ENCODE measurements at regions not wholly inside any gene's neighbourhood (a gene's known extent, or its start where the extent isn't known, plus 50 kb on each side); places are given as distances from the start of the nearest gene placed in this dataset.
"Not testable (repeated sequence)": the region's sequence is repeated elsewhere in the genome, so short reads cannot be mapped to it uniquely, and the experiment has no call there.

DNA sequence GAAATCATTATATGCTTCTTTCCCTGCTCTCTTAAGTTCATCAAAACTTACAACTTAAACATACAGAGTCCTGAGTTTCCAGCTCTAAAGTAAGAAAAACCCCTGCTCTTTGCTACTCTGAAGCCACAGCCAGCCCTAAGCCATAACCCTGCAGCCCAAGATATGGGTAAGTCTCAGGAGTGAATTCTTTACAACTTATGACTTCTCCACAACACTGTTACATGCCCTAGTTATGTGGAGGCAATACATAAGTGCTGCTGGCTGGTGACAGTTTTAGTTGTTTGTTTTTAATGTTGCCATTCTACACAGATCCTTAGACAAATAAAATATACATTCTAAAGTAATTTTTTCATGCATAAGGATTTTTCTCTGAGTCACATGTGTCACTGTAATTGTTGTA lies 100.2 kb downstream of the FBXO8 start:
- no peak for DNase-seq (ENCODE audit: low spot score)

DNA sequence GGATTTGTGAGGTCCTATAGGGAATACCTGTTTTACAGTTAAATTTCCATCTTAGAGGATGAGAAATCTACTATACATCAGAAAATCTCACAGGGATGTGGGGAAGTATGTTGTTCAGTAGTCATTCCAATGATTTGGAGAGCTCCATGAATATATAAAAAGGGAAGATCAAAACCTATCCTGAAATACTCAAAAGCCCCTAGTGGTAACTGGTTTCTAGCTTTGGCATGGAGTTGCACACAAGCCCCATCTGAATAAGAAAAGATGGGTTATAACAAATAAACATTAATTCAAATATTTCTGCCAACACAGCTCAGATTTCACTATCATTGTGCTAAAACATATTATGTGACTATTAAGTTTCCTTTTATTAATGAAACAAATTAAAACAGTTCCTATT lies 101.6 kb downstream of the FBXO8 start:
- DNase-seq (ENCODE audit: low spot score): no peak

DNA sequence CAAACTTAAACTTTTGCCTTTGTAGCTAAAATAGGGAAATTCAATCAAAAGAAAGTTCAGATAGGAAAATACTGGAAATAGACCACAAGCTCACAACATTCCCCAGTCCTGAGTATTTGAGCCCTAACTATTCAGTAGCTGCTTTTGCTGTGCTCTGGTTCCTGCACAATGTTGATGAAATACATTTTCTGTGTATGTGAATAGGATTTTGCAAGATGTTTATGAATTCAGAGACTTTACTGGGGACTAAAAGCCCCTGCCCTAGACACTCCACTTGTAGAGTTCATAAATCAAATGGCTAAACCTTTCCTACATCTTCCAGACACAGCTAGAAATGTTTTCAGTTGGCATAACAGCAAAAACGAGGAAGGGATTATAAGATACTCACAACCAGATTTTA lies 105.9 kb downstream of the FBXO8 start:
- no peak for DNase-seq (ENCODE audit: low spot score)

DNA sequence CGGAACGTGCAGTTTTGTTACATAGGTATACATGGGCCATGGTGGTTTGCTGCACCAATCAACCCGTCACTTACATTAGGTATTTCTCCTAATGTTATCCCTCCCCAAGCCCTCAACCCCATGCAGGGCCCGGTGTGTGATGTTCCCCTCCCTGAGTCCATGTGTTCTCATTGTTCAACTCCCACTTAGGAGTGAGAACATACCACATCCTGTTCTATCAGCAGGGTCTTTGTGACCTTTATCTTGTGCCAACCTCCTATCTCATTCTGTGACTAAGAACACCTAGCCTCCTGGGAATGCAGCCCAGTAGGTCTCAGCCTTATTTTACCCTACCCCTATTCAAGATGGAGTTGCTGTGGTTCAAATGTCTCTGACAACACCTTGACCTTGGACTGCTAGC lies 107.6 kb downstream of the FBXO8 start:
- DNase-seq (ENCODE audit: low spot score): not testable (repeated sequence)

DNA sequence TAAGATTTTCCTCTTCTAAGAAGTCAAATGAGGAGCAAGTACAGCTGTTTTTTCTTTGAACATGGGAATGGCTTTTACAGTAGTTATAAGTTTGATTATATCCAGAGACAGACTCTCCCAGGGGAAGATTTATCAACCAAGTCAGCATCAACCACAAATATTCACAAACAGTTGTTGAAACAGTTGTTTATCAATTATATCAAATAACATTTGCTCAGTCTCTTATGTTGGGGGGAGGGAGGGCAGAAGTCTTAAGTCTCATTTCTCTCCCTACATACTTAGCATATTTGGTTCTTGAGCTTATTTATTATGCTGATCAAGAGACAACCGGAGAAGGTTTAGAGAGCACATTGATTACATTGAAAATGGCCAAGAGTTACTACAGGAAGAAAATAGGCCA lies 110.1 kb downstream of the FBXO8 start:
- DNase-seq (ENCODE audit: low spot score): no peak

DNA sequence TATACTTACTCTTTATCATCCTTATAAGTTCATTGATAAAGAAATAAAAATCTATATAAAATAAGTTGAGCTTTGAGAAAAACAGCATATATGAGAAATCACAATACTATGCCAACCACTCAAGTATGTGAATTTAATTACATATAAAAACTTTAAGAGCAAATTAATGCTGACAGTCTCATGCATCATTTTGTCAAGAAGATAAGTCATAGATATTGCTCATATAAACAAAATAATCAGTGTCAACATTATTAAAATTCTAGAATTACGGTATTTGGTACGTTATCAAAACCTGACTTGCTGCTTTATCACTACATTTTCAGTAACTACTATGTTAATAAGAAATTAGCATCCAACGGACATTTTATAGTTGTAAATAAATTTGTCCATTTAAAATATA lies 111.2 kb downstream of the FBXO8 start:
- no peak for DNase-seq (ENCODE audit: low spot score)

DNA sequence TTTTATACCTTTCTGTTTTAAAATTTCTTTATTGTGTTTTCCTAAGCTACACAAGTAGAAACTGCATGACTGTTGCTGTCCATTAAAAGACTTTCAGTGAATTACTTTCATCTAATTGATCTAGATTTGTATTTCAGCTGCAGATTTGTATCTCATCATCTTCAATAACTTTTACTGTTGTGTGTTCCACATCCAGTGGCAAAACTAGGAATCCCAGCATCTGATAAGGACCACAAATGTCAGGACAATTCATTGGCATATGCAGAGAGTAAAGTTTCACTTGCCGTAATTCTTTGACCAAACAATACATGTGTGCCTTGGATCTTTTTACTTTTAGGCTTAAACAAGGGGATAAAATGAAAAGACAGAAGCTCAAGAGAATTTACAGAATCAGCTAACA lies 112.6 kb downstream of the FBXO8 start:
- no peak for DNase-seq (ENCODE audit: low spot score)

DNA sequence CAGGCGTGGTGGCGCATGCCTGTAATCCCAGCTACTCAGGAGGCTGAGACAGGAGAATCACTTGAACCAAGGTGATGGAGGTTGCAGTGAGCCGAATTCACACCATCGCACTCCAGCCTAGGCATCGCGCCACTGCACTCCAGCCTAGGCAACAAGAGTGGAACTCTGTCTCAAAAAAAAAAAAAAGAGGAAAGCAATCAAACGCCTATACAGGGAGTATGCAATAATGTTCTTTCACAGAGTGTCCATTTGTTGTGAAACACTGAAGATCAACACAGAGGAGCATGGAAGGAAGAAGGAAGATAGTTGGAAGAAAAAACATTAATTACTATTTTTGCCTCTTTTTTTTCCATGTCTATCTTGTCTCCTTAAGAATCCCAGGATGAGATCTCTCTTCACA lies 113.4 kb downstream of the FBXO8 start:
- no peak for DNase-seq (ENCODE audit: low spot score)

DNA sequence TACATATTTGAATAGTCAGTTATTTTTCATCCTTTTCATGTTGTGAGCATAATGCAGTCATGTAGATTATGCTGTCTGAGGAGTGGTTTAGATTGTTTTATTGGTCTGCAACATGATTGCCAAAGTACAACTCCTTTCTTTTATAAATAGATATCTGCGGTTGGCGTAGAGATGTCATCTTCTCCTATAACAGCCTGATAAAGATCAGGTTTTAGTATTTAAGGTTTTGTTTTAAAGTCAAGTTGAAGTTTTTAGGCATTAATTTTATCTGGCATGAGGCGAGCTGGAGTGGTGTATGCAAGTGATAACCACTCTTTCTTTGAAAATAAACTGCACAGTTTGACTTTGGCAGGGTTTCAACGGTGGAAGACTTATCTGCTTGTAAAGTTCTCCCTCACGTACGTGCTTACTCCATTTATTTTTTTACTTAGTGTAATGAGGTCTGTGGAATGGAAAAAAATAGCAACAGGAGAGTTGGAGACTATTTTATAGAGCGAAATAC lies 126.3 kb downstream of the FBXO8 start:
- DNase-seq (ENCODE audit: low spot score): no peak

DNA sequence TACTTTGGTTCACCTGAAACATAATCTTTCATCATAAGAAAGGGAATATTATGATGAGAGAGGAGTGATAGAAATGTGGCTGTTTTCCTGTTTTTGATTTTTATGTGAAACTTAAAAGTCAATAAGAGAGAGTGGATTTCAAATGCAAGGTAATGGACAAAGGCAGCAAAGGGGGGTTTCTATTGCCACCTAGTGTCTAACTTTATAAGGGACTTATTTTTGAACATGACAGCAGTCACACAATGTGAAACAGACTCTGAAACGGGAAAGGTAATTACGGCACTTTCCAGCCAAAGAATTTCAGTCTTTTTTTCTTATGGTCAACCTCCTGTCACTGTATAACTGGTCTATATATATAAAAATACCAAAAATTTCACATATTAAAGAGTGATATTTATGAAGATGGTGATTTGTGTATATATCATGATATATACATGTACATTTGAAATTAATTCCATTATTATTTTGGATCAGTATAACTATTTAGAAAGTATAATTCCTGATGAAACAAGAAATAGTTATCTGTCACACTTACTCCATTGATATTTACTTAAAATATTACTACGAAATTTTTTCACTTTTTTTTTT lies 127.1 kb downstream of the FBXO8 start:
- peak; percentile 10 for DNase-seq (ENCODE audit: low spot score)

DNA sequence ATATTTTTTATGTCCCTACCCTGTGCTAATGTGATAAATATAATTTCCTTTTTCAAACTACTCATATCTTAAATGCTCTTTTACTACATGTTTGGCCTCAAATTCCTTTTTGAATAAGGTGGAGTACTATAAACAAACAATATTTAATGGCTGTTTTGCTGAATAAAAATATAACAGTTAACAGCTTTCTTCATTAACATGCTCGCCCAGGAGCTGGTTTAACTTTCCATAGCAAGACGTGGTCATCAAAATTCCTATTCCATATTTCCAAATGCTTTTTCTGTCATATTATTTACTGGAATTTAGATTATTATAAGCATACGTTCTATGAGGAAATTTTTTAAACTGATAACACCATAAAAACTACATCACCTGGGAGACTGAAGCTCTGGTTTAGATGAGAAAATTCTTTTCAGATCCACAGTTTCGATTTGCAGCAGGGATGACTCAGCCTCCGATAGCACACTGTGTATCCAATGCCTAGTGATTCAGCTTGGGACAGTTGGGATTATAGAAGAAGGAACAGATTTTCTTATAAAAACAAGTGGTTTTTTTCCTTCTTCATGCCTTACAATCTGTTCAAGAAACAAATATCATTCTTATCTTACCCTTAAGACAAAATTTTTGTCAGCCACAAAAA lies 129.1 kb downstream of the FBXO8 start:
- peak; percentile 34 for DNase-seq (ENCODE audit: low spot score)

DNA sequence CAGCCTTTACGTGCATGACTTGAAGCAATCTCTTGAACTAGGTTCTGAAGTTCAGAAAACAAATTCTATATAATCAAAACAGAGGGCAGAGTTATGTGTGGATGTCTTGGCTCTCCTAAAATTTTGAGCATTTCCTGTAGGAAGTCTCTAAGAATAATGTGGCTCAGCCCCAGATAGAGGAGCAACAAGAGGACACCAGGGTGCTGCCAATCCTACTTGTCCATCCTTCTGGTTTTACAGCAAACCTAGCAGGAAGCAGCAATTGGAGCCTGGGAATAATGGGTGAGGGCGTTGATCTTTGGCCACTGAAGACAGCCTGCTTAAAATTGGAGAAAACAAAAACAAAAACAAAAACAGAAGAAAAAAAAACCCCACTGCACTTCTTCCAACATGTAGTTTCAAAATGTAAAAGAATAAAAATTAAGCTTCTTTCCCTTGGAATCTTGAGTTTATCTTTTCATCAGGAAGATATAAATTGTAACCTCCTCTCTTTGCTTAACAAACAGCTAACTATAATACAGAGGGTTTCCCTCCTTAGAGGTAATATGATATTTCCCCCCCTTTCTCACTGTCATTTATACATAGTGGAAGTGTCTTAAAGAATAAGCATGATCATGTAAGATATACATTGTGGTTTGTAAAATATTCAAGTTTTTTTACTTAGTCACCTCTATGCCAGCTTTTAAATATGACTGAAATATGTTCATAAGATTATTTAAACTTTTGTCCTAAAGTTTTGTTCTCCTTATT lies 130.6 kb downstream of the FBXO8 start:
- DNase-seq (ENCODE audit: low spot score): no peak

DNA sequence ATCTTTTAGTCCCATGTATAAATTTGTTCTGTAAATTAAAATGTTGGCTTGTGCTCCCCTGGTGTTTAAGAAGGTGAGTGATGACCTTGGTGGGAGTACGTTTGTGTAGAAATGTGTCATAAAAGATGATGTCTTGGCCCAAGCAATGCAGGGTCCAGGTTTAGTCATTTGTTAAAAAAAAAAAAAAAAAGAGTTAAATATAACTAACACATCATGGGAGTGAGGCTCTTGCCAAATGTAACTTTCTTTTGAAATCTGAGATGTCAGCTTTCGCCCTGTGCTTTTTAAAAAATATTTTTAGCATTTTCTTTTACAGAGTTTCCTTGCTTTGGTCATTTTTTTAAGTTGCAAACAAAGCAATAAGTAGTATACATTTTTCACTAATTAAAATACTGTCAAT lies 135.6 kb downstream of the FBXO8 start:
- DNase-seq (ENCODE audit: low spot score): no peak

DNA sequence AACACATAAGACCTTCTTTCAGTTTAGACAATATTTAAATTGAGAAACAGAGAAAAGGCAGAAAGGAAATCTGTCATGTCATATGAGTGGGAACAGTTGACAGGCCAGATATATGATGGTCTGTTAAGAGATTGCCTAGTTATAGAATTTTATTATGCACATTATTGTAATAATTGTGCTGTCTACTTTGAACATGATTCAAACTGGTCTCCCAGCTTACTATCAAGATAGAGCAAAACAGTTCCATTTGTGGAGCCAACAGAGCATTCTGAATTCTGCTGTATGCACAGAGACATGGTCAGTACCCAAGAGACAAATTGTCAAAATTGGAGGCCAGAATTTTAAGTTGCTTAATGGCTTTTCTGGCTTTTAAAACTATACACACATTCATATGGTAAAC lies 139.4 kb downstream of the FBXO8 start:
- no peak for DNase-seq (ENCODE audit: low spot score)

DNA sequence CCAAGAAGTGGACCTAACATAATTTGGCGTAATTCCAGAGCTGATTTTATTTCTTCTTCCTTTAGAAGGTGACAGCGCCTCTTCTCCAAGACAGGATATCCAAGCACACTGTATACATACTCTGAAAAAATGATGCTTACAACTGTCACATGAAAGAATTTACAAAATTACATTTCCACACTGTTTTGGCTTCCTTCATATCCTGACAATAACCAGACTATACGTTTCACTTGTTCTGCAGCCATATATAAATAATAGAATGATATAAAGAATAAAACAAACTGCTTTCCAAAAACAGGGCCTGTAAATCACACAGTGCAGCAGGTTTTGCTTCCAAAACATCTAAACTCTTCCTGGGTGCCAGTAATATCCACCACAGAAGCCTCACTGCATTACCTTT lies 141.6 kb downstream of the FBXO8 start:
- no peak for DNase-seq (ENCODE audit: low spot score)

DNA sequence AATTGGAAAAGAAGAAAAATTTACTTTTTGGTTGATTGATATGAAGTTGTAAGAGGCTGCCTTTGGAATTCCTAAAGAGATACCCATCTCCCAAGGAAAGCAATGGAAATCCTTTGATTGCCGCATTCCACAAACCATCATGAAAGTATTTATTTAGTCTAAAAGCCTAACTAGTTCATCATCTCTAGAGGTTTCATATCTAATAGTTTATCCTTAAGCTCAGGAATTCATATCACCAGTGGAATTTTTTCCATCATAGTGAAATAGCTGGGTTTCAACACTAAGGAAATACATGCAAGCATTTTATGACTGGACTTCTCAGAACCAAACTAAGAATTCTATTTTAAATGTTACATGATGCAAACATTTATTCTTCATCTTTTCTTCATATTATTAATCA lies 144.9 kb downstream of the FBXO8 start:
- no peak for DNase-seq (ENCODE audit: low spot score)

DNA sequence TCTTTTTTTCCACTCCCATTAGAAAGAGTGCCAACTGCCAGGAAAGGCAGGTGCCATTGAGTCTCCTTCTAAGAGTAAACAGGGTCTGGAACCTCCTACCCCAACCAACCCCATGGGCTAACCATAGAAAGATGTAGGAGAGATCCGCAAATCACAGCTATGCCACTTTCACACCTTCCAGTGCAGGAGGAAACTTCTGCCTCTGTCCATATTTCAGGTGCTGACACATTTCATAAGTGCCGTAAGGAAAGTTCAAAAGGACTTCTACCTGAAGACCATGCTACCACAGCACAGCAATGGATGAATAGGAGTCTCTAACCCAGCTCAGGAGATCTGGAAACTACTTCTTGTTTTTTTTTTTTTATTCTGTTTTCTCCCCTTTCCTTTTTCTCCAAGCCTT lies 145.8 kb downstream of the FBXO8 start:
- DNase-seq (ENCODE audit: low spot score): no peak

DNA sequence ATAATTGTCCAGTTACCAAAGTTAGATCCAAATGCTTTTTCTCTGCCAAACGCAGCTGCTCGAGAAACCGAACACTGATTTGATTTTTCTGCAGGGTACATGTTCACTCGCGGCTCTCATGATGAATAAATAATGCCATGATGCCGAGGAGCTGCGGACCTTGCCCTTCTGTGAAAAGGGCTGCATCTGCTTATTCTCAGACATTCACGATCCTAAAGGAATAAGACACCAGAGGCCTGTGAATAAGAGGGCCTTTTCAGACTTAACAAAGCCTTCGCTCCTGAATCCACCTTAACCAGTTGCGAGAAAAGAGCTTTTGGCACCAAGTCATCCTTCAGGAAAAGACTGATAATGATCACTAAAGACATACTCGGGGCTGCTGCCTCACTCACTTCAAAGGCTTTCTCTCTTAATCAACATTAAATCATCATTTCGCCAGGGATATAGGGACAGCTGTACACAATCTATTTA lies 147.5 kb downstream of the FBXO8 start:
- DNase-seq (ENCODE audit: low spot score): no peak

DNA sequence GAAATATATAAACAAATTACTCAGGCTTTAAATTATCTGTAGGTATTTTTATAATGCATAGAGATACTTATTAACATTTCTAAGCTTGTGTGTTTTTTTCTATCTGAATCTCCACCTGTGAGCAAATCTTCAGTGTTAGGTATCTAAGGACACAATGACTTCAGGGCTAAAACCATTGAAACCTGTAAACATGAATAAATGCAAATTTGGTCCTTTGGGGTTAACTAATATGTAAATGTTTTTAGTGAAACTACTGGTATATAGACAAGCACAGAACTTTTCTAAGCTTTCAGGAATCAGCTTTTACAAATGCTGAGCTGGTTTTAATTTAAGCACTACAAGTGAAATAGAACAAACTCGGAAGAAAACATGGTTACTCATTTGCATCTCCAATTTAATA lies 147.9 kb downstream of the FBXO8 start:
- no peak for DNase-seq (ENCODE audit: low spot score)

DNA sequence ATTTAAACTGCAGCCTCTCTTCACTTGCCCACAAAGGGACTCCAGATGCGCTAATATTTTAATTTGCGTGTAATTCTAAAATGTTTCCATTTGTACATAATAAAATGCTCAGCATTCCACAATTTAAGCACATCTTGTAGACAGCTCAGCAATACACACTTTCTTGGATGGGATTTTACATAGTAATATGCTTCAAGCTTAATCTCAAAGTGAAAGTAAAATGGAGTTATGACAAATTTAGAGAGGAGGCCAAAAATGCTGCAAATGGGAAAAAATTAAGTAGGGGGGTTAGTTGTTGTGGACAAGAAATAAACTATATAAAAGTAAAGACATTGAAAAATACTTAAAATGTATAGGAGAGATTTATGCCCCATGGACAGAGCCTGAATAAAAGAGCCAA lies 149.1 kb downstream of the FBXO8 start:
- DNase-seq (ENCODE audit: low spot score): no peak

DNA sequence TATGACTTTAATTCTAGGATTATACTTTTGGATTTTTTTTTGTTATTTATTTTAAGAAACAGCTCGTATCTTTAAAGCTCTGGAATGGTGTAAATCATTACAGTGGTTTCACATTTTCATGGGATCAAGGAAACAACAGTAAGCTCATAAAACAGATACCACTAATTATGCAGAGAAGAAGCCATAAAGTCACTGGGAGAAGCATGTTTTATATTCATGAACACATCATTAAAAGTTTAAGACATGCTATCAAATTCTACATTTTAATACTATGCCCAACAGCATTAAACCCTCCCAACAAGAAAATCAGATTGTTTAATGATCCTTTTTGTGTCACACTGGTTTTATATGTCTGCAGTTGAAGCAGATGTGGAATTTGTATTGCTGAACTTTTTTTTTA lies 149.9 kb downstream of the FBXO8 start:
- DNase-seq (ENCODE audit: low spot score): no peak

DNA sequence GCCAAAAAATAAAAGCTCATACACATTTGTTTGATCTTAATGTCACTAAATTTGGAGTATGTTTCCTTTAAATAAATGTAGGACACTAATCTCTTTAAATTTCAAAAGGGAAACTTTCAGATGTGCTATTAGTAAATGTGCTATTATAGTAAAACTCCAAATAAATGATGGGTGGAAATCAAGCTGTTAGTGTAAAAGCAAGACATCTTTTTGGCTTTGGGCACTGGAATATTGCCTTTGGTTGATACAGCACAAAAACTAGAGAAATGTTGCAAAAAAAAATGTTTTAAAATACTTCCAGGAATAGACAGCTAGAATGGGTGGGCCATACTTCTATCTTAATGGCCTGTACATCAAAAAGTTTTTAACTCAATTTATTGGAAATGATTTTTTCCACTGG lies 151.6 kb downstream of the FBXO8 start:
- DNase-seq (ENCODE audit: low spot score): no peak

DNA sequence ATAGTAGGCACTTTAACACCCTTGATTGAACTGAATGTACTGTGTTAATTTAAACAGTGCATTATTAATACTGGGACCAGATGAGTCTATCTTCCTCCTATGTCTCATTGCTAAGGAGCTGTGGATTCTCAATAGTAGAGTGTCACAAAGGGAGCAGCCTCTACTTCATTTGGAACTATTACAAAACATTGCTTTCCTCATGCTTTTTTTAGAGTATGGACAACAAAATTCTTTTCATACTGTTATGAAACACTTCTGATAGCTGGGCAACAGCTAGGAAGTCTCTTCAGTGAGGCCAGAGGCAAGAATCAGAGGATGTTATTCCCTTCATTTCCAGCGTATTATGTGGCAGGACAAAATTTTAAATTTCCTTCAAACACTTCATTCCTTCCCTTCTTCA lies 160.8 kb downstream of the FBXO8 start:
- DNase-seq (ENCODE audit: low spot score): no peak

Data from AG08396 (cell line).